HepG2 (cell line): ENCODE measurements at regions not wholly inside any gene's neighbourhood (a gene's known extent, or its start where the extent isn't known, plus 50 kb on each side); places are given as distances from the start of the nearest gene placed in this dataset.

ENCODE experiments used
- AKNA ChIP-seq: sonication (generic); formaldehyde crosslinking; IDR thresholded peaks from 2 replicates; pipeline ENCODE4 v1.4.0; 2020; ENCODE audit warnings: missing genetic modification reagents, borderline replicate concordance
- ARNT2 ChIP-seq: sonication (generic); formaldehyde crosslinking; IDR thresholded peaks from 2 replicates; pipeline ENCODE4 v1.8.0; 2022; ENCODE audit warnings: mild to moderate bottlenecking, low read depth, missing genetic modification reagents, moderate library complexity
- FOXA3 ChIP-seq: IDR thresholded peaks from 2 replicates; pipeline ENCODE4 v1.6.1; 2016; ENCODE audit warnings: missing genetic modification reagents, missing compliant biosample characterization
- GRHL1 ChIP-seq: sonication (generic); formaldehyde crosslinking; conservative IDR thresholded peaks from 2 replicates; pipeline ENCODE4 v1.8.0; 2022; ENCODE audit warnings: missing genetic modification reagents
- HMGXB4 ChIP-seq, 2 experiments: sonication (generic) in 1 of 2; formaldehyde crosslinking in 1 of 2; IDR thresholded peaks; 2 replicates each; pipeline versions ENCODE4 v1.4.0 to v1.6.1; 2018 to 2020; ENCODE audit warnings: missing genetic modification reagents in 2 of 2, borderline replicate concordance in 1 of 2, low read depth in 1 of 2, mild to moderate bottlenecking in 1 of 2, missing biosample characterization in 1 of 2
- RAD21 ChIP-seq: fragments of 450-650 bp; formaldehyde crosslinking; IDR thresholded peaks from 2 replicates; pipeline ENCODE4 v1.5.0; 2020; ENCODE audit warnings: mild to moderate bottlenecking
- ZBTB8A ChIP-seq: sonication (generic); formaldehyde crosslinking; IDR thresholded peaks from 2 replicates; pipeline ENCODE4 v1.4.0; 2020; ENCODE audit warnings: mild to moderate bottlenecking, low read depth, missing genetic modification reagents, borderline replicate concordance
- ZNF121 ChIP-seq: sonication (generic); formaldehyde crosslinking; IDR thresholded peaks from 2 replicates; pipeline ENCODE4 v1.5.0; 2020; ENCODE audit warnings: mild to moderate bottlenecking, missing genetic modification reagents
- ZNF343 ChIP-seq: sonication (generic); formaldehyde crosslinking; IDR thresholded peaks from 2 replicates; pipeline ENCODE4 v1.4.0; 2020; ENCODE audit warnings: mild to moderate bottlenecking, missing genetic modification reagents
- ZNF484 ChIP-seq: sonication (generic); formaldehyde crosslinking; IDR thresholded peaks from 2 replicates; pipeline ENCODE4 v1.5.1; 2020; ENCODE audit warnings: mild to moderate bottlenecking, low read depth, missing genetic modification reagents, borderline replicate concordance
- ZNF609 ChIP-seq: sonication (generic); formaldehyde crosslinking; IDR thresholded peaks from 2 replicates; pipeline ENCODE4 v1.4.0; 2020; ENCODE audit warnings: mild to moderate bottlenecking, missing genetic modification reagents, borderline replicate concordance
- ZNF740 ChIP-seq: sonication (generic); formaldehyde crosslinking; IDR thresholded peaks from 2 replicates; pipeline ENCODE4 v1.4.0; 2020; ENCODE audit warnings: missing genetic modification reagents
- ZNF75D ChIP-seq: sonication (generic); formaldehyde crosslinking; IDR thresholded peaks from 2 replicates; pipeline ENCODE4 v1.8.1; 2023; ENCODE audit warnings: missing genetic modification reagents, mild to moderate bottlenecking, borderline replicate concordance
- ZNF775 ChIP-seq: sonication (generic); formaldehyde crosslinking; IDR thresholded peaks from 2 replicates; pipeline ENCODE4 v1.4.0; 2020; ENCODE audit warnings: missing genetic modification reagents, mild to moderate bottlenecking, moderate library complexity, borderline replicate concordance

- TF ChIP-seq GRHL1 = no peak
- no peak for TF ChIP-seq ZBTB8A (CRISPR knock-in tag)
- no peak for TF ChIP-seq ZNF343
- no peak for TF ChIP-seq HMGXB4 (CRISPR knock-in tag; IDR thresholded peaks at IDR 0.05; ENCODE audit: borderline replicate concordance in 1 of 2, low read depth in 1 of 2)
- no peak for TF ChIP-seq AKNA (CRISPR knock-in tag)
- TF ChIP-seq FOXA3 (CRISPR knock-in tag) = peak; percentile 45; the same call in 1 of the 2 replicates
- no peak for TF ChIP-seq ZNF775 (CRISPR knock-in tag)
- TF ChIP-seq ZNF121 (CRISPR knock-in tag) = 0 out of 2 replicates have a peak, but pooled peaks have one; percentile 13
- no peak for TF ChIP-seq ZNF740
- no peak for TF ChIP-seq ARNT2 (CRISPR knock-in tag)
- TF ChIP-seq ZNF609 (CRISPR knock-in tag) = no peak
- no peak for TF ChIP-seq ZNF75D
- TF ChIP-seq RAD21 (CRISPR knock-in tag) = peak; percentile 81
- no peak for TF ChIP-seq ZNF484 (CRISPR knock-in tag)
Measured at GRCh38 chr18:23077493-23078256, 57.6 kb upstream of the CABLES1 start (continued).
